Psoas muscle (tissue), 7 donors: ENCODE measurements at regions not wholly inside any gene's neighbourhood (a gene's known extent, or its start where the extent isn't known, plus 50 kb on each side); places are given as distances from the start of the nearest gene placed in this dataset.

Experiments
- ATAC-seq, 4 donors: fragments of 200-7000 bp; cut with Tn5 transposase; one replicate each; pipeline ENCODE4 v1.9.1; 2020; ENCODE audit warnings: moderate library complexity in 3 of 4, mild to moderate bottlenecking in 2 of 4
- DNase-seq, 2 donors: peaks; one replicate each; pipeline ENCODE4 v3.0.0-alpha.2; 2020
- H3K27ac ChIP-seq: fragments of 200-600 bp; one replicate; pipeline ENCODE4 v1.8.0; 2022
- H3K27me3 ChIP-seq, 3 donors: fragments of 200-600 bp in 1 of 3; one replicate each; pipeline versions ENCODE4 v1.6.1 to v1.8.0; 2013 to 2022; ENCODE audit warnings: low read length in 2 of 3, mild to moderate bottlenecking in 2 of 3, moderate library complexity in 1 of 3; ENCODE audit not compliant: insufficient read depth in 3 of 3
- H3K36me3 ChIP-seq, 2 donors: fragments of 200-600 bp in 1 of 2; one replicate each; pipeline versions ENCODE4 v1.6.1 to v1.8.0; 2013 to 2022; ENCODE audit warnings: low read depth in 1 of 2, mild to moderate bottlenecking in 1 of 2, moderate library complexity in 1 of 2; ENCODE audit not compliant: insufficient read depth in 1 of 2
- H3K4me1 ChIP-seq: fragments of 200-600 bp; one replicate; pipeline ENCODE4 v1.8.0; 2022
- H3K4me3 ChIP-seq: fragments of 200-600 bp; one replicate; pipeline ENCODE4 v1.8.0; 2022; ENCODE audit warnings: mild to moderate bottlenecking
- H3K9me3 ChIP-seq: fragments of 200-600 bp; one replicate; pipeline ENCODE4 v1.8.0; 2022
- WGBS, 3 donors: extraction: QIAGEN DNeasy Blood & Tissue Kit; methylation state at CpG; one replicate each; pipeline versions ENCODE4 v1.1.6 to v1.1.7; 2013; 5-methylcytosine and 5-hydroxymethylcytosine counted together
- intact Hi-C, 2 donors: fragments of 100-400 bp; cut with DNase I; formaldehyde crosslinking; loops; one replicate each; pipeline versions ENCODE4 v1.11.0 to v1.14.2; 2022
- TF ChIP-seq, protein P1 (sequence below): fragments of 200-600 bp; IDR thresholded peaks from one replicate; pipeline ENCODE4 v1.8.0; 2022; ENCODE audit warnings: antibody characterized with exemption
- donor health status: healthy with polysubstance abuse.
- donor health status: DM: no; HTN: no; CAD: no; lungs with moderate emphysema.
- donor health status: Bipolar disorder and iron deficiency.
- donor health status: healthy.
- donor health status: DM: yes; HTN: yes; CAD: no.
- donor health status: DM: no; HTN: no; CAD: no.
- donor health status: DM: yes; HTN: yes; CAD: no.

- no peak overlapping the region for H3K4me3 ChIP-seq
- ATAC-seq: no peak
- no peak overlapping the region for H3K27ac ChIP-seq
- intact Hi-C loops: loop anchor here in 1 of 2 donors (10.0 kb wide), 1 partner anchor 1143 kb away; no protein-coding TSS in a partner anchor
- H3K27me3 ChIP-seq: peaks cover 0 to 6% (median 0%) of the 10 kb centered on the region in 3 donors
- H3K4me1 ChIP-seq: peaks cover 11% of the 10 kb centered on the region
- TF ChIP-seq, protein P1, sequence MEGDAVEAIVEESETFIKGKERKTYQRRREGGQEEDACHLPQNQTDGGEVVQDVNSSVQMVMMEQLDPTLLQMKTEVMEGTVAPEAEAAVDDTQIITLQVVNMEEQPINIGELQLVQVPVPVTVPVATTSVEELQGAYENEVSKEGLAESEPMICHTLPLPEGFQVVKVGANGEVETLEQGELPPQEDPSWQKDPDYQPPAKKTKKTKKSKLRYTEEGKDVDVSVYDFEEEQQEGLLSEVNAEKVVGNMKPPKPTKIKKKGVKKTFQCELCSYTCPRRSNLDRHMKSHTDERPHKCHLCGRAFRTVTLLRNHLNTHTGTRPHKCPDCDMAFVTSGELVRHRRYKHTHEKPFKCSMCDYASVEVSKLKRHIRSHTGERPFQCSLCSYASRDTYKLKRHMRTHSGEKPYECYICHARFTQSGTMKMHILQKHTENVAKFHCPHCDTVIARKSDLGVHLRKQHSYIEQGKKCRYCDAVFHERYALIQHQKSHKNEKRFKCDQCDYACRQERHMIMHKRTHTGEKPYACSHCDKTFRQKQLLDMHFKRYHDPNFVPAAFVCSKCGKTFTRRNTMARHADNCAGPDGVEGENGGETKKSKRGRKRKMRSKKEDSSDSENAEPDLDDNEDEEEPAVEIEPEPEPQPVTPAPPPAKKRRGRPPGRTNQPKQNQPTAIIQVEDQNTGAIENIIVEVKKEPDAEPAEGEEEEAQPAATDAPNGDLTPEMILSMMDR: no peak
- H3K9me3 ChIP-seq: no peaks in the 10 kb centered on the region
- DNase-seq: no peak
- H3K36me3 ChIP-seq: no peaks in the 10 kb centered on the region
Measured at GRCh38 chr4:138841343-138841742, 174.2 kb upstream of the NOCT start.

- whole genome bisulfite sequencing, 3 donors: 65 to 71% (median 67%) methylated on average over 4 of the region's 4 CpGs
- DNase-seq: no peak
- no peak overlapping the region for H3K4me3 ChIP-seq
- TF ChIP-seq, protein P1: no peak
- ATAC-seq: no peak
- intact Hi-C loops: no loop called here
- no peak overlapping the region for H3K27ac ChIP-seq
- no peaks in the 10 kb centered on the region for H3K36me3 ChIP-seq
- no peaks in the 10 kb centered on the region for H3K4me1 ChIP-seq
- H3K27me3 ChIP-seq: peaks cover 0 to 6% (median 0%) of the 10 kb centered on the region in 3 donors
- H3K9me3 ChIP-seq: peaks cover 4% of the 10 kb centered on the region
Measured at GRCh38 chr4:138838251-138838650, 177.3 kb upstream of the NOCT start.

- H3K9me3 ChIP-seq: peaks cover 4% of the 10 kb centered on the region
- no peaks in the 10 kb centered on the region for H3K36me3 ChIP-seq
- peaks cover 0 to 6% (median 0%) of the 10 kb centered on the region in 3 donors for H3K27me3 ChIP-seq
- WGBS, 3 donors: 55 to 64% (median 57%) methylated on average over 9 of the region's 9 CpGs
- no peaks in the 10 kb centered on the region for H3K4me1 ChIP-seq
- intact Hi-C loops: no loop called here
- no peak overlapping the region for H3K27ac ChIP-seq
- DNase-seq (no peak), ATAC-seq (no peak)
- no peak overlapping the region for H3K4me3 ChIP-seq
- TF ChIP-seq, protein P1: no peak
Measured at GRCh38 chr4:138835832-138836533, 179.6 kb upstream of the NOCT start.

DNA sequence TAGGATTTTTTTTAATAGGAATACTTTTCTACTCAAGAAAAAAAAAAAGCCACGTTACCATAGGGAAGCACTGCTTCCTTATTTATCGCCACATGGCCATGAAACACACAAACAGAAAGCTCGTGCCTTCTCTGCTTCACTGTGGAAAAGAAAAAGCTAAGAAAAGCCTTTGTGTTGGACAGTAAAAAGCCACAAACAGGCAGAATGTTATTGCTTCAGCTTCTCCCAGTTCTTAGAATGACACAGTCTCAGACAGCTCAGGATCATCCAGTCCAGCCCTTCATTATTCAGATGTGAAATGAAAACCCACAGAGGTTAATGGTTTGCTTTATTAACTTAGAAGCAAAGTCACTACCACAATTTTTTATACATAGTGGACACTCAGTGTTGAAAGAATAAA is 181.6 kb upstream of the NOCT start:
- WGBS, 3 donors: 71 to 79% (median 78%) methylated on average over 3 of the region's 3 CpGs
- H3K9me3 ChIP-seq: peaks cover 4% of the 10 kb centered on the region
- DNase-seq (no peak), ATAC-seq (no peak)
- no peak overlapping the region for H3K27ac ChIP-seq
- TF ChIP-seq, protein P1: no peak
- H3K4me3 ChIP-seq: no peak overlapping the region
- no peaks in the 10 kb centered on the region for H3K27me3 ChIP-seq
- H3K4me1 ChIP-seq: no peaks in the 10 kb centered on the region
- intact Hi-C loops: no loop called here
- no peaks in the 10 kb centered on the region for H3K36me3 ChIP-seq

DNA sequence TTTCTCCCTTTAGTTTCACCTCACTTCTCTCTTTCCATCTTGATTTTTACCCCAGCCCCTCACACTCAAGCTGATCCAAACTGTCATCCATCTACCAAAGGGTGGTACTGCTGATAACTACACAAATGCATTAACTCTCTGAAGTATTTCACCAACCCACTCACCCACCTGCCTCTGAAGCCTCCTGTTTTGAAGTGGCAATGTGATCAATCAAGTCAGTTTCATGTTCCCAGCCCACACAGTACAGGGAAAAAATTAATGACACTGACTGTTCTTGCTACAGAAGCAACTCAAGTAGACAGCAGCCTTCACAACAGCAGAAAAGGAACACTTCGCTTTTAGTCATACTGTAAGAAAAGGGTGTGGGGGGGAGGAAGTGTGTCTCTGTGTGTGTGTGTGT is 183.0 kb upstream of the NOCT start:
- Histone ChIP-seq H3K9me3 (peaks cover 4% of the 10 kb centered on the region), H3K27ac (no peak overlapping the region), H3K27me3 (no peaks in the 10 kb centered on the region), H3K36me3 (no peaks in the 10 kb centered on the region), H3K4me3 (no peak overlapping the region), H3K4me1 (no peaks in the 10 kb centered on the region)
- TF ChIP-seq, protein P1: no peak
- no peak for ATAC-seq
- 91 to 100% (median 96%) methylated on average over 1 of the region's 1 CpG for WGBS, 3 donors
- intact Hi-C loops: no loop called here
- no peak for DNase-seq
